Ascending aorta (tissue), 2 donors: ENCODE measurements at regions not wholly inside any gene's neighbourhood (a gene's known extent, or its start where the extent isn't known, plus 50 kb on each side); places are given as distances from the start of the nearest gene placed in this dataset.

Source experiments
- DNase-seq, 2 donors: peaks; one replicate each; pipeline ENCODE4 v3.0.0-alpha.2; 2019; ENCODE audit warnings: low spot score in 2 of 2
- H3K27ac ChIP-seq, 2 donors: fragments of 200-600 bp; sonication (generic); one replicate each; pipeline ENCODE4 v1.5.1; 2016 to 2017; ENCODE audit warnings: mild to moderate bottlenecking in 1 of 2
- H3K27me3 ChIP-seq: fragments of 200-600 bp; sonication (generic); one replicate; pipeline ENCODE4 v1.5.1; 2017
- H3K36me3 ChIP-seq, 2 donors: fragments of 200-600 bp; sonication (generic); one replicate each; pipeline ENCODE4 v1.5.1; 2016
- H3K4me1 ChIP-seq, 2 donors: fragments of 200-600 bp; sonication (generic); one replicate each; pipeline ENCODE4 v1.5.1; 2016 to 2017; ENCODE audit warnings: mild to moderate bottlenecking in 1 of 2
- H3K4me3 ChIP-seq, 2 donors: fragments of 200-600 bp; sonication (generic); one replicate each; pipeline ENCODE4 v1.5.1; 2016 to 2017; ENCODE audit warnings: mild to moderate bottlenecking in 1 of 2
- H3K9me3 ChIP-seq, 2 donors: fragments of 200-600 bp; sonication (generic); one replicate each; pipeline ENCODE4 v1.5.1; 2016
- CTCF ChIP-seq, 3 experiments: fragments of 200-600 bp in 2 of 3; fragments of 450-650 bp in 1 of 3; sonication (generic) in 2 of 3; IDR thresholded peaks; one replicate each; pipeline ENCODE4 v1.5.1; 2016 to 2019; ENCODE audit warnings: antibody characterized with exemption in 3 of 3, mild to moderate bottlenecking in 1 of 3, moderate library complexity in 1 of 3
- intact Hi-C: fragments of 100-400 bp; cut with DNase I; formaldehyde crosslinking; loops from one replicate; pipeline ENCODE4 v1.15.1; 2023

GRCh38 chr1:147822292-147822691 lies 61.9 kb upstream of the GJA5 start:
- H3K36me3 ChIP-seq, result no peaks in the 10 kb centered on the region
- no peak overlapping the region for H3K4me3 ChIP-seq
- no peak overlapping the region for H3K27ac ChIP-seq
- no peak for TF ChIP-seq CTCF (IDR thresholded peaks at IDR 0.05)
- H3K27me3 ChIP-seq, result no peaks in the 10 kb centered on the region
- no peak for DNase-seq
- peaks cover 0 to 3% of the 10 kb centered on the region in 2 donors for H3K4me1 ChIP-seq
- intact Hi-C loops, result no loop called here
- no peaks in the 10 kb centered on the region for H3K9me3 ChIP-seq

GRCh38 chr1:147824001-147824400 lies 63.6 kb upstream of the GJA5 start:
- no peaks in the 10 kb centered on the region for H3K36me3 ChIP-seq
- TF ChIP-seq CTCF (IDR thresholded peaks at IDR 0.05), result no peak
- intact Hi-C loops, result no loop called here

GRCh38 chr1:147824798-147825197 lies 64.4 kb upstream of the GJA5 start:
- DNase-seq, result no peak
- Histone ChIP-seq H3K27ac (no peak overlapping the region), H3K9me3 (no peaks in the 10 kb centered on the region), H3K36me3 (no peaks in the 10 kb centered on the region), H3K27me3 (no peaks in the 10 kb centered on the region), H3K4me3 (no peak overlapping the region), H3K4me1 (peaks cover 0 to 3% of the 10 kb centered on the region in 2 donors)
- TF ChIP-seq CTCF (IDR thresholded peaks at IDR 0.05), result no peak
- intact Hi-C loops, result no loop called here

More at GRCh38 chr1:147824001-147824400, 63.6 kb upstream of the GJA5 start:
- Histone ChIP-seq H3K4me3 (no peak overlapping the region), H3K9me3 (no peaks in the 10 kb centered on the region), H3K27ac (no peak overlapping the region), H3K4me1 (peaks cover 0 to 3% of the 10 kb centered on the region in 2 donors), H3K27me3 (no peaks in the 10 kb centered on the region)
- DNase-seq, result no peak

GRCh38 chr1:147825586-147825985 lies 65.2 kb upstream of the GJA5 start:
- intact Hi-C loops, result no loop called here
- H3K4me3 ChIP-seq, result no peak overlapping the region
- DNase-seq, result no peak
- TF ChIP-seq CTCF (IDR thresholded peaks at IDR 0.05), result no peak
- H3K4me1 ChIP-seq, result peaks cover 0 to 3% of the 10 kb centered on the region in 2 donors
- no peaks in the 10 kb centered on the region for H3K9me3 ChIP-seq
- no peaks in the 10 kb centered on the region for H3K36me3 ChIP-seq
- H3K27ac ChIP-seq, result no peak overlapping the region
- H3K27me3 ChIP-seq, result no peaks in the 10 kb centered on the region

- peaks cover 0 to 3% of the 10 kb centered on the region in 2 donors for H3K4me1 ChIP-seq
- no peak overlapping the region for H3K27ac ChIP-seq
- intact Hi-C loops, result no loop called here
- H3K36me3 ChIP-seq, result no peaks in the 10 kb centered on the region
- TF ChIP-seq CTCF (IDR thresholded peaks at IDR 0.05), result no peak
- no peaks in the 10 kb centered on the region for H3K27me3 ChIP-seq
- no peaks in the 10 kb centered on the region for H3K9me3 ChIP-seq
- no peak for DNase-seq
- no peak overlapping the region for H3K4me3 ChIP-seq
These were observed 65.9 kb upstream of the GJA5 start for GRCh38 chr1:147826259-147826658.

- TF ChIP-seq CTCF (IDR thresholded peaks at IDR 0.05), result no peak
- no peaks in the 10 kb centered on the region for H3K27me3 ChIP-seq
- H3K27ac ChIP-seq, result no peak overlapping the region
- no peak overlapping the region for H3K4me3 ChIP-seq
- H3K9me3 ChIP-seq, result no peaks in the 10 kb centered on the region
- no peaks in the 10 kb centered on the region for H3K4me1 ChIP-seq
- no peaks in the 10 kb centered on the region for H3K36me3 ChIP-seq
- intact Hi-C loops, result no loop called here
- DNase-seq, result no peak
These were observed 69.2 kb upstream of the GJA8 start for GRCh38 chr1:147833231-147833860.
